ENCODE measurements at regions not wholly inside any gene's neighbourhood (a gene's known extent, or its start where the extent isn't known, plus 50 kb on each side); places are given as distances from the start of the nearest gene placed in this dataset.
A peak's percentile ranks its signal among the peaks of the same experiment; 100 is the strongest.

DNA sequence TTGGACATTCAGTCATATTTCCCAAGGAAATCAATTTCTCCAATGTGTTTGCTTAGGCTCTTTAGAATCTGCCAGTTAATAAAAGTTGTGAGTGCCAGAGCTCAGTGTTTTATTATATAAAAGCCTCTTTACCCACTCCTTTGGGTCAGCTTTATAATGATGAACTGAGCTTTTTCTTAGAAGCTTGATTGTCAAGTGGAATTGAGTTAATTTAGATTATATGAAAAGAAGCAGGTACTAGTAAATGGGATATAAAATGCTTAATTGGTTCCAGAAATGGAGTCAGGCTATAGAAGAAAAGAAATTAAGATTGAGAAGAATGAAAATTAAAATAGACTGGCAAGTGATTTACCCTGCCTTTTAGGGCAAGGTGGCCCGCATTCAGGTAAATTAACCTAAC lies 363.2 kb downstream of the SLITRK6 start:
- H3K27me3 ChIP-seq (ENCODE audit: low read depth), result no peaks in the 10 kb centered on the region
- H3K4me1 ChIP-seq, result no peaks in the 10 kb centered on the region
- TF ChIP-seq, protein P1, sequence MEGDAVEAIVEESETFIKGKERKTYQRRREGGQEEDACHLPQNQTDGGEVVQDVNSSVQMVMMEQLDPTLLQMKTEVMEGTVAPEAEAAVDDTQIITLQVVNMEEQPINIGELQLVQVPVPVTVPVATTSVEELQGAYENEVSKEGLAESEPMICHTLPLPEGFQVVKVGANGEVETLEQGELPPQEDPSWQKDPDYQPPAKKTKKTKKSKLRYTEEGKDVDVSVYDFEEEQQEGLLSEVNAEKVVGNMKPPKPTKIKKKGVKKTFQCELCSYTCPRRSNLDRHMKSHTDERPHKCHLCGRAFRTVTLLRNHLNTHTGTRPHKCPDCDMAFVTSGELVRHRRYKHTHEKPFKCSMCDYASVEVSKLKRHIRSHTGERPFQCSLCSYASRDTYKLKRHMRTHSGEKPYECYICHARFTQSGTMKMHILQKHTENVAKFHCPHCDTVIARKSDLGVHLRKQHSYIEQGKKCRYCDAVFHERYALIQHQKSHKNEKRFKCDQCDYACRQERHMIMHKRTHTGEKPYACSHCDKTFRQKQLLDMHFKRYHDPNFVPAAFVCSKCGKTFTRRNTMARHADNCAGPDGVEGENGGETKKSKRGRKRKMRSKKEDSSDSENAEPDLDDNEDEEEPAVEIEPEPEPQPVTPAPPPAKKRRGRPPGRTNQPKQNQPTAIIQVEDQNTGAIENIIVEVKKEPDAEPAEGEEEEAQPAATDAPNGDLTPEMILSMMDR (IDR thresholded peaks at IDR 0.05), result no peak
- intact Hi-C loops (cut with DNase I), result no loop called here
- no peaks in the 10 kb centered on the region for H3K36me3 ChIP-seq
- no peak overlapping the region for H3K27ac ChIP-seq
- no peaks in the 10 kb centered on the region for H3K9me3 ChIP-seq
- DNase-seq, result no peak
- ATAC-seq, result no peak
- no peak overlapping the region for H3K4me3 ChIP-seq

DNA sequence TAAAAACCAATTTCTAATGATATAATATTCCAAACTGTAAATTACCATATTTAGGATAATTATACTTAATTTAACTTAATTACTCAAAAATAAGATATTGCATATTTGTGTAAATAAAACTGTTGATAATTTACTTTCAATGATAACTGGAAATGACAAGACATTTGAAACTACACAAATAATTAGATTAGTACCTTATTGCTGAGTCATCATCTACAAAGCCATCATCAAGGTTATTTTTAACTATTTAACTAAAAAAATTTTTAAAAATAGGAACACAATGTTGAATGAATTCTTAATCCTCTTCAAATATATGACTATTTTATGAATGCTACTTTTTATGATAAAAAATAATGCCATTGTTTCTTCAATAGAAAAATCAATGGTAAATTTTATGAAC lies 364.3 kb downstream of the SLITRK6 start:
- Histone ChIP-seq H3K4me3 (no peak overlapping the region), H3K9me3 (no peaks in the 10 kb centered on the region), H3K36me3 (no peaks in the 10 kb centered on the region), H3K27ac (no peak overlapping the region), H3K27me3 (ENCODE audit: low read depth) (no peaks in the 10 kb centered on the region), H3K4me1 (no peaks in the 10 kb centered on the region)
- intact Hi-C loops (cut with DNase I), result no loop called here
- TF ChIP-seq, protein P1 (IDR thresholded peaks at IDR 0.05), result no peak
- ATAC-seq (no peak), DNase-seq (no peak)

DNA sequence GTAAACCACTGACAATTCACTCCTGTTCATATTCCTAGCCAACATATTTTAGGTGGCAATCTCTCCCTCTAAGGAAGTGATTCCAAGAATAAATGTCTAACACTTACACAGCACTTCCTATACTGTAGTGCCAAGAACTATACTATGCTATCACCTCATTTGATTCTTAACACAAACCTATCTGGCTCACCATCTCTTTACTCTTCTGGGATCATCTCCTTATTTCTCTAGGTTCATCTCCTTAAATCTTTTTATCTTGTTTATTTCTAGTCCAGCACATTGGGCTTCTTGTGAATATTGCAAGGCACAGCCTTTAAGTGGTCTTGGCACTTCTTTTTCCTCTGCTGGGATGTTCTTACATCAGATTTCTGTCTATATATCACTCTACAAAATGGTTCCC lies 366.3 kb downstream of the SLITRK6 start:
- Histone ChIP-seq H3K27ac (no peak overlapping the region), H3K9me3 (no peaks in the 10 kb centered on the region), H3K36me3 (no peaks in the 10 kb centered on the region), H3K4me3 (no peak overlapping the region), H3K4me1 (no peaks in the 10 kb centered on the region), H3K27me3 (ENCODE audit: low read depth) (no peaks in the 10 kb centered on the region)
- TF ChIP-seq, protein P1 (IDR thresholded peaks at IDR 0.05), result no peak
- intact Hi-C loops (cut with DNase I), result no loop called here
- ATAC-seq, result no peak
- no peak for DNase-seq

DNA sequence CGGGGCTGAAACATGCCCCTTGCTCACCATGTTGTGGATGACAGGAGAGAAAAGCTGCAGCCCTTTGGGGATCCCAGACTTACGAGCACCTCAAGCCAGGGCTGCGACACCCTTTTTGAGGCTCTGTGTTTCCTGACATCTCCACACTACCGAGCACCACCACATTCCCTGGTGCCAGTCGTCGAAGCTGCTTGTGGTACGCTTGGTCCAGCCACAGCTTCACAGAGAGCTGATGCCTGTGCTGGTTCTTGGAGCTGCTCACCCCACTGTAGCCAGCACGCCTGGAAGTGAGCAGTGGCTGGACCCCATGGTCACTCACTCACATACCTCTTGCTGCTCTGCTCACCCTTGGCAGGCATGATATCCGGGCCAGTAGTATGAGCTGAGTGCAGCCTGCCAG lies 367.5 kb downstream of the SLITRK6 start:
- Histone ChIP-seq H3K27ac (no peak overlapping the region), H3K4me3 (no peak overlapping the region), H3K27me3 (ENCODE audit: low read depth) (no peaks in the 10 kb centered on the region), H3K36me3 (no peaks in the 10 kb centered on the region), H3K9me3 (no peaks in the 10 kb centered on the region), H3K4me1 (no peaks in the 10 kb centered on the region)
- DNase-seq, result no peak
- ATAC-seq, result peak in 1 of 2 donors; percentile 27
- TF ChIP-seq, protein P1 (IDR thresholded peaks at IDR 0.05), result no peak
- intact Hi-C loops (cut with DNase I), result no loop called here

DNA sequence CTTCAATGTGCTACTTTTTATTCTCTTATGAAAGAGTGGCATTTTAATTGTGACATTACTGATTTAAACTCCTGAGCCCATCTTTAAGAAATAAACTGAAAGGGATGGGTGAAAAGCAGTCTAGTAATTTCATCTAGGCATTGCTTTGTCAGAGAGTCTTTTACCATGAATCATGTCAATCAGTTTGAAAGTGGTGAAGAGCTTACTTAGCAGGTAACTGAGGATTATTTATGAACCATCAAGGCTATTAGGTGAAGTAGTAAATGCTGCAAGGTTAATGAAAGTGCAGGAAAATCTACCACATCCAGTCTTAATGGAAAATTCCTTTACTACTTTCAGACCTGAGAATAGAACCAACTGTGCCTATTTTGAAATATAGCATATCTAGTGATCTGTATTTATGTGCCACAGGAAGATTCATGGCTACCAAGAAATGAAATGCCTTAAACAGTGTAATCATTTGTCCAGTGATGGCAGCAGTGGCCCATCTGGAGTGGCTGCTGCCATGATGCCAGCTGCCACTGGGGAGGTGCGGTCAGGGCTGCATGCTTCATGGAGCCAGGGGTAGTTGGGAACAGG lies 368.9 kb downstream of the SLITRK6 start:
- intact Hi-C loops (cut with DNase I), result no loop called here
- Histone ChIP-seq H3K4me1 (no peaks in the 10 kb centered on the region), H3K27me3 (ENCODE audit: low read depth) (no peaks in the 10 kb centered on the region), H3K4me3 (no peak overlapping the region), H3K36me3 (no peaks in the 10 kb centered on the region), H3K27ac (no peak overlapping the region), H3K9me3 (no peaks in the 10 kb centered on the region)
- ATAC-seq, result no peak
- TF ChIP-seq, protein P1 (IDR thresholded peaks at IDR 0.05), result no peak
- no peak for DNase-seq

DNA sequence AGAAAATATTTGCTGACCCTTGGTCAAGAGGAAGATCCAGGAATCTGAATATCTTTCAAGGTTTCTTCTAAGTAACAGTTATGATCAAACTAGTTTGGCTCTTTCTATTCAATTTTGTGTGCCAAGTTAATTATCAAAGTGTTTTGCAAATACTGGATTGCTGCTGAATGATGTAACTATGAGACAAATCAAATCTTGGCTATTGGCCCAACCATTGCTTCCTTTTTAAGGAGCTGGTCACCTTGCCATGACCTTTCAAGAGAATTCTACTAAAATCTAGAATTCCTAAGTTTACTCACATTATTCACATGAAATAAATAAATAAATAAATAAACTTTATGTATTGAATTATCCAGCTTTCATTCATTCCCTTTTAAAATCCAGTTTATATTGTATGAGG lies 371.8 kb downstream of the SLITRK6 start:
- H3K4me3 ChIP-seq, result no peak overlapping the region
- intact Hi-C loops (cut with DNase I), result no loop called here
- TF ChIP-seq, protein P1 (IDR thresholded peaks at IDR 0.05), result no peak
- H3K9me3 ChIP-seq, result no peaks in the 10 kb centered on the region
- ATAC-seq (no peak), DNase-seq (no peak)
- H3K4me1 ChIP-seq, result no peaks in the 10 kb centered on the region
- no peaks in the 10 kb centered on the region for H3K27me3 ChIP-seq (ENCODE audit: low read depth)
- no peak overlapping the region for H3K27ac ChIP-seq
- H3K36me3 ChIP-seq, result no peaks in the 10 kb centered on the region
